ENCODE measurements at regions not wholly inside any gene's neighbourhood (a gene's known extent, or its start where the extent isn't known, plus 50 kb on each side); places are given as distances from the start of the nearest gene placed in this dataset.
A peak's percentile ranks its signal among the peaks of the same experiment; 100 is the strongest.

DNA sequence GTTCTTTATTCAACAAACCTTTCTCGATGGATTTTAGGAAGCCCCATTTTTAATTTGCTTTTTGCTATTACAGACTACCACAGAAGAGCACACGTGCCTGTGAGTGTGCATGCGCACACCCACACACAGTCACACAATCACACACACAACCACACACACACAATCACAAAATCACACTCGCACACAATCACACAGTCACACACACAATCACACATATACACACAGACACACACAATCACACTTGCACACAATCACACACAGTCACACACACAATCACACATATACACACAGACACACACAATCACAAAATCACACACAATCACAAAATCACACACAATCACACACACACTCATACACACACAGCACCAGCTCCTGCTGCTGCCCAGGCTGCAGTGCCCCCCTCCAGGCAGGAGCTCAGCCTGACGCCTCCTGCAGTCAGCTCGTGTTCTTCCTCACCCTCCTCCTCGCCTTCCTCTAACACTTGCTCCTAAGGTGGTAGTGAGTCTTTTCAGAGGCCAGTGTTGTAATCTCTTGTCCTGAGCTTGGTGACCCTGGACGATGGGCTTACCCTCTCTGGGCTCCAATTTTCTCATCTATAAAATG, 125.0 kb upstream of the SOX1 start:
- FAIRE-seq (no peak), DNase-seq (ENCODE audit: low read depth in 1 of 2, low spot score in 2 of 2) (peak in 1 of 2 experiments; percentile 35)
- no peak overlapping the region for H3K18ac ChIP-seq (ENCODE audit: extremely low read depth, low read length)
- no peak overlapping the region for H4K8ac ChIP-seq (ENCODE audit: extremely low read depth, insufficient read depth, low read length)
- no peaks in the 10 kb centered on the region; a peak in 1 of 7 replicates for H3K27me3 ChIP-seq (replicated peaks in 1 of 4; ENCODE audit: control insufficient read depth in 3 of 4, extremely low read depth in 1 of 4, insufficient read depth in 3 of 4, low read length in 3 of 4)
- no peak overlapping the region for H4K5ac ChIP-seq (ENCODE audit: insufficient read length, low read depth, low read length)
- peaks cover 10% of the 10 kb centered on the region; the same call in 1 of the 2 replicates for H3K23me2 ChIP-seq (ENCODE audit: low read depth, low read length)
- no peak overlapping the region for H3K4me2 ChIP-seq (ENCODE audit: insufficient read depth in 1 of 2, low read depth in 2 of 2, low read length in 2 of 2)
- no peak overlapping the region for H3K4ac ChIP-seq (replicated peaks; ENCODE audit: insufficient read length, low read depth, low read length)
- 77% methylated on average over 8 of the region's 8 CpGs; no CpG with 5 or more reads in 1 of the 2 experiments for WGBS, 2 experiments (ENCODE audit: extremely low coverage in 1 of 2, insufficient coverage in 1 of 2, insufficient read length in 1 of 2, insufficient replicate concordance in 2 of 2, low coverage in 1 of 2, low lambda C conversion rate in 2 of 2, missing lambda C conversion rate in 1 of 2)
- H3K9ac ChIP-seq (replicated peaks in 1 of 4; ENCODE audit: extremely low read depth in 1 of 4, low read depth in 3 of 4, low read length in 3 of 4) = no peak overlapping the region
- H2BK15ac ChIP-seq (ENCODE audit: low read length) = no peak overlapping the region
- H2BK5ac ChIP-seq (ENCODE audit: low read depth, low read length) = no peak overlapping the region
- H3K27ac ChIP-seq (ENCODE audit: low read depth, low read length) = no peak overlapping the region
- no peak overlapping the region for H3K56ac ChIP-seq (replicated peaks; ENCODE audit: insufficient read length, low read depth, low read length)
- peaks cover 0 to 6% of the 10 kb centered on the region in 2 experiments for H4K20me1 ChIP-seq (replicated peaks in 1 of 2; ENCODE audit: control insufficient read depth in 1 of 2, insufficient read depth in 2 of 2, low read length in 2 of 2)
- no peaks in the 10 kb centered on the region for H3K79me1 ChIP-seq (ENCODE audit: low read depth, low read length)
- no peak overlapping the region for H3K4me3 ChIP-seq (ENCODE audit: extremely low read depth in 1 of 4, insufficient read depth in 2 of 4, low read depth in 3 of 4, low read length in 4 of 4)
- no peak overlapping the region for H2BK12ac ChIP-seq (ENCODE audit: low read depth, low read length)
- ChIA-PET CTCF (ENCODE audit: partially characterized antibody) (interaction anchor here (0.6 kb wide), 1 partner anchor 22 kb away, joined by 3 read pairs; no protein-coding TSS in a partner anchor), POLR2A (ENCODE audit: partially characterized antibody) (no interaction called here)
- no peaks in the 10 kb centered on the region for H3K9me3 ChIP-seq (ENCODE audit: insufficient read depth in 2 of 2, low read depth in 1 of 2, low read length in 1 of 2)
- no peaks in the 10 kb centered on the region for H3K36me3 ChIP-seq (ENCODE audit: control insufficient read depth in 2 of 4, insufficient read depth in 4 of 4, low read length in 3 of 4)
- H2BK120ac ChIP-seq (replicated peaks; ENCODE audit: low read depth, low read length) = no peak overlapping the region
- H2AFZ ChIP-seq (ENCODE audit: low read length) = no peak overlapping the region
- H3K14ac ChIP-seq (ENCODE audit: insufficient read length) = no peak overlapping the region
- no peak overlapping the region for H4K91ac ChIP-seq (replicated peaks; ENCODE audit: insufficient read length, low read length)
- H2AK5ac ChIP-seq (ENCODE audit: low read depth, low read length) = no peak overlapping the region; the same call in 1 of the 2 replicates
- H3K23ac ChIP-seq (ENCODE audit: insufficient read length) = no peak overlapping the region
- no peaks in the 10 kb centered on the region for H3K4me1 ChIP-seq (replicated peaks in 1 of 4; ENCODE audit: control insufficient read depth in 3 of 4, insufficient read depth in 4 of 4, low read length in 3 of 4)
- no peaks in the 10 kb centered on the region for H3K79me2 ChIP-seq (ENCODE audit: control insufficient read depth in 1 of 2, insufficient read depth in 2 of 2, low read length in 2 of 2)
- no peak overlapping the region for H2BK20ac ChIP-seq (ENCODE audit: low read length)
- TF ChIP-seq RFX5 (IDR thresholded peaks at IDR 0.05; ENCODE audit: borderline replicate concordance, low read depth, low read length) (no peak), CHD2 (IDR thresholded peaks at IDR 0.05; ENCODE audit: low read length) (no peak), CHD1 (IDR thresholded peaks at IDR 0.05; ENCODE audit: low read depth, low read length) (no peak)
